Left colon (tissue), 2 donors: ENCODE measurements at regions not wholly inside any gene's neighbourhood (a gene's known extent, or its start where the extent isn't known, plus 50 kb on each side); places are given as distances from the start of the nearest gene placed in this dataset.
A peak's percentile ranks its signal among the peaks of the same experiment; 100 is the strongest.
"Not testable (repeated sequence)": the region's sequence is repeated elsewhere in the genome, so short reads cannot be mapped to it uniquely, and the experiment has no call there.

Experiments used
- ATAC-seq: fragments of 200-7000 bp; cut with Tn5 transposase; one replicate; pipeline ENCODE4 v1.9.1; 2020; ENCODE audit warnings: mild to moderate bottlenecking, moderate library complexity
- DNase-seq, 2 donors: peaks; one replicate each; pipeline ENCODE4 v3.0.0-alpha.2; 2020
- intact Hi-C, 2 donors: fragments of 100-400 bp; cut with DNase I in 1 of 2; cut with micrococcal nuclease in 1 of 2; formaldehyde crosslinking; loops; one replicate each; pipeline versions ENCODE4 v1.11.2 to v1.14.0; 2022; cut with DNase I, micrococcal nuclease
- donor health status: DM: no; HTN: no; CAD: no.
- donor health status: DM: yes; HTN: yes; CAD: no.

DNA sequence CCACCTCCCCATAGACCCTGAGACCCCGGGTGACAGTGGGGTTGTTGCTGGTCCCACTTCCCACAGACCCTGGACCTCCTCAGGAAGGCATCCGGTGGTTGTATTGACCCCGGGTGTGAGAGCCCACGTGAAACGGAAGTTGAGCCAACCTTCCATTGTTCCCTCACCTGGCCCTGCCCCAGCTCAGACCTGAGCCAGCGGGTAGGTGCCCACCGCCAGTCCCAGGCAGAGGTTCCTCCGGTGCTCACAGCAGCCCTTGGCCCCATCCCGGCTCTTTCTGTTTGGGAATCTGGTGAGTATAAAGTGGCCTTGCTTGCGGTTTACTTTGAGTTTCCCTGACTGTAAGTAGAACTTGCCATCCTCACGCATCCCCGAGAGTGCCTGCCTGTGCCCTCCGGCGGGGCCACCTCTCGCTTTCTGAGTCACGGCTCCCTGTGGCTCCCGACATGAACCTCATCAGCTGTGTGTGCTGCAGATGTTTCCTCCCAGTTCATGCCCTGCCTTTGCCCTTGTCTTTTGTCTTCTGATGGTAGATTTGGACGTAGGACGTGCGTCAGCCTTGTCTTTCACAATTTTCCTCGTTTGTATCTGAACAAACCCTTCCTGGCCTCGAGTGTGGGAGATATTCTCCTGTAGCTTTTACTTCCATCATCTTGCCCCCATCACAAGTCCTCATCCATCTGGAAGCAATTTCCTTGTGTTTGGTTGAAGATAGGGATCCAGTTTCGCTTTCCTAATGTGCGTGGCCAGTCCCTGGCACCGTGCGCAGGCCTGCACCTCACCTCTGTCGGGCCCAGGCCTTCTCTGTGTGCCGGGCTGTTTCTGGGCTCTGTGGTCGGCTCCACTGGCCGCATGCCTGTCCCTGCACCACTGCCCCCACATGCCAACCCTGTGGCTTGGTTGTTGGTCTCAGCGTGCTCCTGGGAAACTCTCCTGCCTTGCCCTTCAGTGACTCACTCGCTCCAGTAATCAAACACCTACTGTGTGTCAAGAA, 76.0 kb downstream of the METRNL start:
- ATAC-seq (no peak), DNase-seq (no peak)
- intact Hi-C loops, result no loop called here

GRCh38 chr17:83156408-83156807, 77.0 kb downstream of the METRNL start:
- no peak for ATAC-seq
- intact Hi-C loops, result no loop called here
- no peak for DNase-seq

DNA sequence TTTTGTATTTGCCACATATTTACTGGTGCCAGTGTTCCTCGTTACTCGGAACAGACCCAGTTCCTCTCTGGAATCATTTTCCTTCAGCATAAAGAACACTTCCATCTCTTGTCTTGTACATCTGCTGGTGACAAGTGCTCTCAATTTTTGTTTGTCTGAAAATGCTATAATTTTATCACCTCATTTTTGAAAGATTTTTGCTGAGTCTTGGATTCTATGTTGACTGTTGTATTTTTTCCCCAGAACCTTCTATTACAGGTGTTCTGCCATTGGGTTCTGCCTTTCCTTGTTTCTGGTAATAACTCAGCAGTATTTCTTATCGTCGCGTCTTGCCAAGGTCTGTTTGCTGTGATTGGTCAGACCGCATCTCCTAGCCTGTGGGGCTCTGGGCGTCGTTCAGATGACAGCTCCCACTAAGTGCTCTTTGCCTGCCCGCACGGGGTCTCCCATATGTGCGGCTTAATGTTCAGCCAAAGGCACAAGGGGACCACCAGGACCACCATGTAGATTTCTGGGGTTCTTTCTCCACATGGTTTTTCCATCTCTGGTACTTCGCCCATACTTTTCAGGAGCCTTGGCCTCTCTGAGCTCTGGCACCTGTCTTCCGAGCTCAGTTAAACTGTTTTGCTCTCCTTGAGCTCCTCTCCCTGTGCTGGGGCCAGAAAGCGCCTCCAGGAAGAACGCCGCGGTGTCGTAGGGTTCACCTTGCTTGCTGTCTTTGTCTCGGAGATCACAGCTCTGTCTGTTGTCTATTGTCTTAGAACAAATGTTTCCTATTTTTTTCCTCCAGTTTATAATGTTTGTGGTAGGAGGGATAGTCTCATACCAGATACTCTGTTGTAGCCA, 80.0 kb downstream of the METRNL start:
- intact Hi-C loops, result no loop called here
- ATAC-seq (no peak), DNase-seq (no peak)

DNA sequence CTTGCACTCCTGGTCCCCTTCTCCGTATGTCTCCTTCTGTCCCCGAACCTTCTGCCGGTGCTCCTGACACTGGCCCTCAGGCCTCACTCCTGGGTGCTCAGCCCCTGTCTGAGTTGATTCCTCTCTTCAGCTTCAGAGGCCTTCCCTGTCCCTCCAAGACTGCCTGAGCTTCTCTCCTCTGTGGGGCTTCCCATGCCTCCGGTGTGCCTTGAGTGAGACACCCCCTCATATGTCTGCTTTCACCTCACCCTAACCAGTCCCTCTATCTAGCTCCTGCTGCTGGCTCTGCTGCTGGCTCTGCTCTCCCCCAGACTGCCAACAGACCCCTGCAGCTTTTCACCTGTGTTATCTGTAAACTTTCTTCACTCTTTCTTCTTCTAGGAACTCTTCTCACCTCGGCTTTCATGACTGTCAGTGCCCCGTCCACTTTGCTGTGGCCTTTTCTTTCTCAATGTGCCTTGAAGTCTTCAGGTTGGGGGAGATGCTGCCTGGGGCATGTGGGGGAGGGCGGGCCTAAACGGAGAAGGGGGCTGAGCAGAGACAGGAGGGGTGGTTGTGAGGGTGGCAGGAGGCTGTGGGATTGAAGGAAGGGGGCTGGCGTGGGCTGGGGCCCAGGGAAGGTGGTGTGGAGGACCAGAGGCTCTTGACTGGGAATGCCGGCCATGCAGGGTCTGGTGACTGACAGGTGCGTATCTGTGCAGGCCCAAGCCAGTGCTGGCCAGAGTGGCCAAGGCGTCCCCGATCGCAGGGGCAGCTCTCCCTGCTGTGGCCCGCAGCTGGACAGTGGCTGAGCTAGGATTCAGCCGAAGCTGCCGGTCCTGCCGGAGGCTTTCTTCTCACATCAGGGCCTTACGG, 81.3 kb downstream of the METRNL start:
- ATAC-seq (no peak), DNase-seq (no peak)
- intact Hi-C loops, result no loop called here

DNA sequence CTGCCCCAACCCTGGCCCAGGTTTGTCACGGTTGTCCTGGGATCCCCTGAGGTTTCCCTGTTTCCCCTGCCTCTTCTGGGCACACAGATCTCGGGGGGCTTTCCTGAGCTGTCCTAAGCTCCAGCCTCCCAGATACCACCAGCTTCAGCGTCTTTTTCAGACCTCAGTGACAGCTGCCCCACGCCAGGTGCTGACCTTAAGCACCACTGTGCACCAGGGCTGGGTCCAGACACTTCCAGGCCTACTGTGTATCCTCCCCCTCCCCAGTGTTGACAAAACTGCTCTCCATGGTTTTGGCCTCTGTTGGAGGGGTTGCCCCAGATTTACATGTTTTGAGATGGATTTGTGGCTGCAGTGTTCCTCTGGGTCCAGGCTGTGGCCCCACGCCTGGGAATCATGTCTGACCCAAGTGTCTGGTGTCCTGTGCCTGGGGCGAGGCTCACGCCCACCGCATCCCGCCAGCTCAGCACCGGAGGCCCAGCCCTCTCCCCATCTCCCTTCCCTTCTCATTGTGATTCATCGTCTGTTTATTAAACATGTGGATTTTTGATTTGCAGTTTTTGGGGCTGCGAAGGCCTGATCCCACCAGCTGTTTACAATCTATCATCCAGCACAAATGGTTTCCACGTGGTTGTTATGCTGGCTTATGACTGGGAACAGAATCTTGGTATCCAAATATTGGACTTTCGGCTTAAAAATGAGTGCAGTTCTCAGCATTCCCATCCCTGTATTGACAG, 82.1 kb downstream of the METRNL start:
- DNase-seq (no peak), ATAC-seq (no peak)
- intact Hi-C loops, result no loop called here

- intact Hi-C loops, result no loop called here
- no peak for DNase-seq
- no peak for ATAC-seq
Observed at GRCh38 chr17:83162035-83162745, 82.8 kb downstream of the METRNL start.

DNA sequence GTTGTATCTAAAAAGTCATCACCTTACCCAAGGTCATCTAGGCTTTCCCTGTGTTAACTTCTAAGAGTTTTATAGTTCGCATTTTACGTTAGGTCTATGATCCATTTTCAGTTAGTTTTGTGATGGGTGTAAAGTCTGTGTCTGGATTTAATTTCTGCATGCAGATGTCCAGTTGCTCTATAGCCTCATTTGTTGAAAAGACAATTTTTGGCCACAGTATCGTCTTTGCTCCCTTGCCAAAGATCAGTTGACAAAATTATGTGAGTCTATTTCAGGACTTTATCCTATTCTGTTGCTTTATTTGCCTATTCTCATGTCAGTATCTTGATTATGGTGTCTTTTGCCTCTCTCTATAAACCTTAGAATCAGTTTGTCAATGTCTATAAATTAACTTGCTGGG, 85.1 kb downstream of the METRNL start:
- intact Hi-C loops, result no loop called here
- DNase-seq, result no peak
- no peak for ATAC-seq

DNA sequence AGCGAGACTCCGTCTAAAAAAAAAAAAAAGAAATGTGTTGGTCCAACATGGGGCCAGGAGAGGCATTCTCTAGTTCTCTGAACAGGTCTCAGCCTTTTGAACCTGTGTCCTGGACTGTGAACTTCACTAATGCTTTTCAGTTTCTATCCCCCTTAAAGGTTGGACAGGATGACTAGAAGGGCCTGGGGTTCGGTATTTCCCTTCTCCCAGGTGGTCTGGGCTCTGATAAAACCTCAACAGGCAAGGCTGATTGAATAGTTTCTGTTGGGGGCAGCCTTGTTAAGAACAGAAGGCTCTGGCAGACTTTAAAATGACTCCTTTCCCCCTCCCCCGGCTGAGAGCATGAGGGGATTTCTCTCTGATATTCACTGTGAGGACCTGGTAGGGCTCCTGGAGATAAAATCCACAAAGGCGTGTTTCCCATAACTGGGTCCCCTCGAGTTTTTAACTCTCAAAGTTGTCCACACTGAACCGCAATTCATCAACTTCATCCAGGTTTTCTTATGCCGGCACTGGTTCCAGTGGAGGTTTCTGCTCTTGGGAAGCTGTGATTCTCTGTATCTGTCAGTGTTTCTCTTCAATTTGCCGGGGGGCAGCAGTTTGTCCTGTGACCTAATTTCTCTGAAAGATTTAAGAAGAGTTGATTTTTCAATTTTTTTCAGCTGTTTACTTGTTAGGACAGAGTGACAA, 91.3 kb downstream of the METRNL start:
- ATAC-seq, result no peak
- intact Hi-C loops, result no loop called here
- DNase-seq, result no peak

- peak in 1 of 2 donors; percentile 5 for DNase-seq
- no peak for ATAC-seq
- intact Hi-C loops, result no loop called here
Observed at GRCh38 chr17:83171661-83172060, 92.3 kb downstream of the METRNL start.

- DNase-seq, ATAC-seq, intact Hi-C loops: not testable (repeated sequence)
Observed at GRCh38 chr17:83172099-83172498, 92.7 kb downstream of the METRNL start.

GRCh38 chr17:83172646-83173045, 93.2 kb downstream of the METRNL start:
- DNase-seq, intact Hi-C loops, ATAC-seq: not testable (repeated sequence)

- ATAC-seq, intact Hi-C loops: not testable (repeated sequence)
- peak in 1 of 2 donors; percentile 2 for DNase-seq
Observed at GRCh38 chr17:83173180-83173913, 93.9 kb downstream of the METRNL start.

DNA sequence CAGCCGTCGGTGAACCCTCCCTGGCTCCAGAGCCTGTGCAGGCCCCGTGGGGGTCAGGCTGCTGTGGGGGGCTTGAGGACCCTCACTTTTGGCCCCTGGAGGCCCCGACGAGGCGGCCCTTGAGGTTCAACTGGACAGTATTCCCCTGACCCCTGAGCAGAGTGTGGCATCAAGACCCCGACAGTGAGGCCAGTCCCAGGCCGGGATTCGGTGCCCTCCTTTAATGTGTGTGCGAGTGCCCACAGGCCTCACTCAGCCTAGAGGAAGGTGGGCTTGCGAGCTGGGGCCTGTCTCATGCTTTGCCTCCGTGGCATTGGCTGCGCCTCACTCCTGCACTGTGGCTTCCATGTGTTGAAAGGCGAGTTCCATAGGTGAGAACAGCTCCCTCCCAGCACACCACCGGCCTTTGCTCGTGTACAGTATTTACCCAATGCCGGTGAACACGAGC, 94.5 kb downstream of the METRNL start:
- no peak for DNase-seq
- no peak for ATAC-seq

GRCh38 chr17:83174362-83175118, 95.1 kb downstream of the METRNL start:
- intact Hi-C loops, result no loop called here
- ATAC-seq (no peak), DNase-seq (peak in 1 of 2 donors; percentile 5)

More for the DNA sequence above, 94.5 kb downstream of the METRNL start:
- intact Hi-C loops, result no loop called here

GRCh38 chr17:83175119-83175821, 95.9 kb downstream of the METRNL start:
- intact Hi-C loops, result no loop called here
- no peak for ATAC-seq
- peak in 1 of 2 donors; percentile 3 for DNase-seq
